Keratinocyte (primary cell): ENCODE measurements at regions not wholly inside any gene's neighbourhood (a gene's known extent, or its start where the extent isn't known, plus 50 kb on each side); places are given as distances from the start of the nearest gene placed in this dataset.

Experiments used
- DNase-seq: peaks from one replicate; pipeline ENCODE4 v3.0.0-alpha.2; 2011; ENCODE audit warnings: low read depth, missing footprints, low spot score
- FAIRE-seq: peaks from 2 replicates; lab custom pipeline; 2011; peaks lifted over from hg19 to GRCh38; lab: Jason Lieb, UNC
- H2AFZ ChIP-seq: 2 replicates; pipeline ENCODE4 v1.6.0; 2012; ENCODE audit warnings: low read length, control low read depth, inconsistent platforms; ENCODE audit not compliant: control insufficient read depth
- H3K27ac ChIP-seq: 2 replicates; pipeline ENCODE4 v1.5.1; 2011; ENCODE audit warnings: low read length; ENCODE audit not compliant: control insufficient read depth, insufficient read depth
- H3K27me3 ChIP-seq: 3 replicates; pipeline ENCODE4 v1.6.0; 2011; ENCODE audit warnings: low read length; ENCODE audit not compliant: control insufficient read depth, insufficient read depth; ENCODE audit errors: extremely low read depth
- H3K36me3 ChIP-seq, 2 experiments: 2 replicates in 1 of 2; 3 replicates in 1 of 2; pipeline ENCODE4 v1.5.1; 2011; ENCODE audit warnings: low read length in 2 of 2, mild to moderate bottlenecking in 1 of 2; ENCODE audit not compliant: control insufficient read depth in 2 of 2, insufficient read depth in 2 of 2; ENCODE audit errors: extremely low read depth in 1 of 2
- H3K4me1 ChIP-seq: 3 replicates; pipeline ENCODE4 v1.5.1; 2011; ENCODE audit warnings: low read length; ENCODE audit not compliant: control insufficient read depth, insufficient read depth; ENCODE audit errors: extremely low read depth
- H3K4me2 ChIP-seq: 3 replicates; pipeline ENCODE4 v1.6.0; 2011; ENCODE audit warnings: low read depth, low read length; ENCODE audit not compliant: control insufficient read depth, insufficient read depth; ENCODE audit errors: extremely low read depth
- H3K4me3 ChIP-seq, 3 experiments: fragments of 200-600 bp in 1 of 3; sonication (generic) in 1 of 3; 2 replicates in 2 of 3; 3 replicates in 1 of 3; pipeline ENCODE4 v1.5.1; 2011 to 2016; ENCODE audit warnings: low read length in 3 of 3, mild to moderate bottlenecking in 3 of 3, control low read depth in 2 of 3, inconsistent platforms in 1 of 3, low read depth in 1 of 3, mixed read lengths in 1 of 3, mixed run types in 1 of 3, moderate library complexity in 1 of 3; ENCODE audit not compliant: control insufficient read depth in 2 of 3, insufficient read depth in 2 of 3; ENCODE audit errors: extremely low read depth in 1 of 3
- H3K79me2 ChIP-seq: 2 replicates; pipeline ENCODE4 v1.6.0; 2012; ENCODE audit warnings: low read length; ENCODE audit not compliant: control insufficient read depth, insufficient read depth
- H3K9ac ChIP-seq: 3 replicates; pipeline ENCODE4 v1.6.0; 2011; ENCODE audit warnings: low read length; ENCODE audit not compliant: control insufficient read depth, insufficient read depth; ENCODE audit errors: extremely low read depth
- H3K9me1 ChIP-seq: 3 replicates; pipeline ENCODE4 v1.6.0; 2011; ENCODE audit warnings: low read length; ENCODE audit not compliant: control insufficient read depth, insufficient read depth; ENCODE audit errors: extremely low read depth
- H3K9me3 ChIP-seq: 2 replicates; pipeline ENCODE4 v1.5.1; 2012; ENCODE audit warnings: low read depth, low read length; ENCODE audit not compliant: control insufficient read depth
- H4K20me1 ChIP-seq: 3 replicates; pipeline ENCODE4 v1.6.0; 2011; ENCODE audit warnings: low read length; ENCODE audit not compliant: control insufficient read depth, insufficient read depth; ENCODE audit errors: extremely low read depth
- EZH2 ChIP-seq: IDR thresholded peaks from one replicate; pipeline ENCODE4 v1.6.1; 2012; ENCODE audit warnings: inconsistent platforms, mild to moderate bottlenecking, low read length, moderate library complexity
- dilution Hi-C: fragments of 300-500 bp; cut with MboI; formaldehyde crosslinking; loops from one replicate; pipeline ENCODE4 v1.7.0; 2020; ENCODE audit warnings: low sequenced_read_pairs; ENCODE audit not compliant: extremely low pct_ligation_motif_present
- TF ChIP-seq, protein P1 (sequence below), 3 experiments: IDR thresholded peaks in 1 of 3; conservative IDR thresholded peaks in 1 of 3; optimal IDR thresholded peaks in 1 of 3; 2 replicates in 2 of 3; 3 replicates in 1 of 3; pipeline versions ENCODE3 to v1.5.1; 2011; ENCODE audit warnings: low read length in 3 of 3, mild to moderate bottlenecking in 3 of 3, moderate library complexity in 2 of 3, control low read depth in 1 of 3, inconsistent platforms in 1 of 3; ENCODE audit not compliant: insufficient read depth in 2 of 3; ENCODE audit errors: extremely low read depth in 1 of 3

DNA sequence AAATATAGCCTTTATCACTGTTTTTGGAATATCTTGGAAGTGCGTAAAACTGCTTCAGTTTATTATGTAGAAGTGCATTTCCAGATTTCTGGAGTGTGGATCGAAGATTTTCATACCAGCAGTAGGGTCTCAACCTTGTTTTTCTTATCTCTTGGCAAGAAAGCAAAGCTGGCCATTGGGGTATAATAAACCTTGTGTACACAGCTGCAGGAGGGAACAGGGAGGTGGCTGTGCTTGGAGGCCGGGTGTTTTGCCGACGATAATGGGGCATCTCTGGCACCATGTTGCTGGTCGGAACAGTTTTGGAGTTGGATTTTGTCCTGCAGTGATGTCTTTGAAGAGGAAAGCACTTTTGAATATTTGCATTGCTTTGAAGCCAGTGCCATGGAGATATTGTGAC lies 308.8 kb upstream of the DMRT1 start:
- Histone ChIP-seq H4K20me1 (no peaks in the 10 kb centered on the region), H3K79me2 (peaks cover 73% of the 10 kb centered on the region), H3K36me3 (peaks cover 0 to 3% of the 10 kb centered on the region in 2 experiments), H3K4me2 (no peak overlapping the region), H3K9me3 (no peaks in the 10 kb centered on the region), H3K27ac (no peak overlapping the region), H3K9ac (no peak overlapping the region), H3K4me1 (peaks cover 48% of the 10 kb centered on the region), H3K4me3 (no peak overlapping the region), H3K9me1 (peaks cover 13% of the 10 kb centered on the region), H2AFZ (no peak overlapping the region), H3K27me3 (no peaks in the 10 kb centered on the region)
- TF ChIP-seq EZH2 = no peak
- TF ChIP-seq, protein P1, sequence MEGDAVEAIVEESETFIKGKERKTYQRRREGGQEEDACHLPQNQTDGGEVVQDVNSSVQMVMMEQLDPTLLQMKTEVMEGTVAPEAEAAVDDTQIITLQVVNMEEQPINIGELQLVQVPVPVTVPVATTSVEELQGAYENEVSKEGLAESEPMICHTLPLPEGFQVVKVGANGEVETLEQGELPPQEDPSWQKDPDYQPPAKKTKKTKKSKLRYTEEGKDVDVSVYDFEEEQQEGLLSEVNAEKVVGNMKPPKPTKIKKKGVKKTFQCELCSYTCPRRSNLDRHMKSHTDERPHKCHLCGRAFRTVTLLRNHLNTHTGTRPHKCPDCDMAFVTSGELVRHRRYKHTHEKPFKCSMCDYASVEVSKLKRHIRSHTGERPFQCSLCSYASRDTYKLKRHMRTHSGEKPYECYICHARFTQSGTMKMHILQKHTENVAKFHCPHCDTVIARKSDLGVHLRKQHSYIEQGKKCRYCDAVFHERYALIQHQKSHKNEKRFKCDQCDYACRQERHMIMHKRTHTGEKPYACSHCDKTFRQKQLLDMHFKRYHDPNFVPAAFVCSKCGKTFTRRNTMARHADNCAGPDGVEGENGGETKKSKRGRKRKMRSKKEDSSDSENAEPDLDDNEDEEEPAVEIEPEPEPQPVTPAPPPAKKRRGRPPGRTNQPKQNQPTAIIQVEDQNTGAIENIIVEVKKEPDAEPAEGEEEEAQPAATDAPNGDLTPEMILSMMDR (optimal IDR thresholded peaks at IDR 0.05 in 1 of 3, IDR thresholded peaks at IDR 0.05 in 1 of 3, conservative IDR thresholded peaks at IDR 0.05 in 1 of 3; ENCODE audit: extremely low read depth in 1 of 3, insufficient read depth in 2 of 3, low read length in 3 of 3) = no peak
- FAIRE-seq = no peak
- dilution Hi-C loops = no loop called here
- no peak for DNase-seq

DNA sequence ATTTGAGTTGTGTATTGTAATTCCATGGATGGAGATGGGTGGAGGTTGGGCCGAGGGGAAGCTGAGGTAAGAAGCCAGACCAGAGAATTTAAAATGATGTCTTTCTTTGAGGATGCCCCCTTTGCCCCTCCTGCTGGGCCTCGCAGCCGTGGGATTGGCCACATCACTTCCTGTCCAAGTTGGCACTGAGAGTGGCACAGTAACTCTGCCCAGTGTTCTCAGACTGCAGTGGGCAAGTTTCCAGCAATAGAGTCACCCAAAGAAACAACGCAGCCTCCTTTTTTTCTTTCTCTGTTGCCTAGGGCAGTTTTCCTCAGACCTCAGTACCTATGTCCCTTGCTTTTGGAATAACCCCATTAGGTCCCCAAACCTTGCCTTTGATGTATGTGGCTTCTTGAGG lies 306.6 kb upstream of the DMRT1 start:
- H3K27me3 ChIP-seq = no peaks in the 10 kb centered on the region
- H3K27ac ChIP-seq = peak overlapping the region; percentile 31
- dilution Hi-C loops = no loop called here
- peak overlapping the region; percentile 54 for H3K4me2 ChIP-seq
- H3K4me1 ChIP-seq = peaks cover 42% of the 10 kb centered on the region
- peaks cover 0 to 9% of the 10 kb centered on the region in 2 experiments for H3K36me3 ChIP-seq
- FAIRE-seq = peak; percentile 87
- peaks cover 80% of the 10 kb centered on the region for H3K79me2 ChIP-seq
- H3K9ac ChIP-seq = no peak overlapping the region
- no peak overlapping the region for H3K4me3 ChIP-seq
- no peak for TF ChIP-seq EZH2
- TF ChIP-seq, protein P1 (optimal IDR thresholded peaks at IDR 0.05 in 1 of 3, IDR thresholded peaks at IDR 0.05 in 1 of 3, conservative IDR thresholded peaks at IDR 0.05 in 1 of 3; ENCODE audit: extremely low read depth in 1 of 3, insufficient read depth in 2 of 3, low read length in 3 of 3) = no peak
- H2AFZ ChIP-seq = no peak overlapping the region
- no peaks in the 10 kb centered on the region for H4K20me1 ChIP-seq
- no peaks in the 10 kb centered on the region for H3K9me3 ChIP-seq
- DNase-seq = no peak
- peaks cover 13% of the 10 kb centered on the region for H3K9me1 ChIP-seq
